Uterus (tissue), 3 donors: ENCODE measurements at regions not wholly inside any gene's neighbourhood (a gene's known extent, or its start where the extent isn't known, plus 50 kb on each side); places are given as distances from the start of the nearest gene placed in this dataset.

ENCODE experiments used
- DNase-seq, 2 donors: peaks; one replicate each; pipeline ENCODE4 v3.0.0-alpha.2; 2019 to 2020
- H3K27ac ChIP-seq, 2 donors: fragments of 200-600 bp; sonication (generic); 1 replicate in 1 of 2; 2 replicates in 1 of 2; pipeline ENCODE4 v1.5.1; 2016 to 2018
- H3K27me3 ChIP-seq, 2 donors: fragments of 200-600 bp; sonication (generic); one replicate each; pipeline ENCODE4 v1.5.1; 2018 to 2019; ENCODE audit warnings: control low read depth in 1 of 2
- H3K36me3 ChIP-seq, 2 donors: fragments of 200-600 bp; sonication (generic); one replicate each; pipeline ENCODE4 v1.5.1; 2019; ENCODE audit warnings: control low read depth in 1 of 2
- H3K4me1 ChIP-seq, 2 donors: fragments of 200-600 bp; sonication (generic); one replicate each; pipeline ENCODE4 v1.5.1; 2018 to 2019; ENCODE audit warnings: control low read depth in 1 of 2
- H3K4me3 ChIP-seq, 2 donors: fragments of 200-600 bp; sonication (generic); 1 replicate in 1 of 2; 2 replicates in 1 of 2; pipeline ENCODE4 v1.5.1; 2018 to 2019; ENCODE audit warnings: mild to moderate bottlenecking in 1 of 2
- H3K9me3 ChIP-seq, 2 donors: fragments of 200-600 bp; sonication (generic); one replicate each; pipeline ENCODE4 v1.5.1; 2019; ENCODE audit warnings: control low read depth in 1 of 2
- CTCF ChIP-seq, 4 experiments: fragments of 200-600 bp in 2 of 4; fragments of 450-650 bp in 2 of 4; sonication (generic) in 2 of 4; IDR thresholded peaks; one replicate each; pipeline ENCODE4 v1.5.1; 2016 to 2019; ENCODE audit warnings: antibody characterized with exemption in 4 of 4, mild to moderate bottlenecking in 2 of 4, moderate library complexity in 1 of 4
- POLR2A ChIP-seq, 2 donors: fragments of 450-650 bp; IDR thresholded peaks; one replicate each; pipeline ENCODE4 v1.6.1; 2016; ENCODE audit warnings: antibody characterized with exemption in 2 of 2, mild to moderate bottlenecking in 1 of 2, moderate library complexity in 1 of 2
- intact Hi-C: fragments of 100-400 bp; cut with DNase I; formaldehyde crosslinking; loops from one replicate; pipeline ENCODE4 v1.15.1; 2023; ENCODE audit warnings: low total_unique reads
- donor health status: DM: yes; HTN: yes; CAD: no.

GRCh38 chr14:31963587-31963986 is 113.5 kb upstream of the ARHGAP5 start:
- intact Hi-C loops: no loop called here
- no peak overlapping the region for H3K27ac ChIP-seq
- H3K9me3 ChIP-seq: no peaks in the 10 kb centered on the region
- no peaks in the 10 kb centered on the region for H3K27me3 ChIP-seq
- peaks cover 0 to 7% of the 10 kb centered on the region in 2 donors for H3K4me1 ChIP-seq
- TF ChIP-seq CTCF (IDR thresholded peaks at IDR 0.05): no peak
- no peak for TF ChIP-seq POLR2A (IDR thresholded peaks at IDR 0.05)
- no peak overlapping the region for H3K4me3 ChIP-seq
- no peak for DNase-seq
- H3K36me3 ChIP-seq: no peaks in the 10 kb centered on the region

GRCh38 chr14:31964490-31964889 is 112.6 kb upstream of the ARHGAP5 start:
- no peak for DNase-seq
- no peaks in the 10 kb centered on the region for H3K36me3 ChIP-seq
- H3K4me3 ChIP-seq: no peak overlapping the region
- H3K27me3 ChIP-seq: no peaks in the 10 kb centered on the region
- no peak overlapping the region for H3K27ac ChIP-seq
- H3K9me3 ChIP-seq: no peaks in the 10 kb centered on the region
- H3K4me1 ChIP-seq: peaks cover 0 to 8% of the 10 kb centered on the region in 2 donors
- intact Hi-C loops: no loop called here
- TF ChIP-seq POLR2A (IDR thresholded peaks at IDR 0.05) (no peak), CTCF (IDR thresholded peaks at IDR 0.05) (no peak)

GRCh38 chr14:31965071-31965734 is 111.9 kb upstream of the ARHGAP5 start:
- DNase-seq: peak in 1 of 2 donors; percentile 25
- peaks cover 0 to 8% of the 10 kb centered on the region in 2 donors for H3K4me1 ChIP-seq
- TF ChIP-seq POLR2A (IDR thresholded peaks at IDR 0.05) (no peak), CTCF (IDR thresholded peaks at IDR 0.05) (no peak)
- H3K27ac ChIP-seq: peak overlapping the region in 1 of 2 donors; percentile 27
- no peak overlapping the region for H3K4me3 ChIP-seq
- no peaks in the 10 kb centered on the region for H3K9me3 ChIP-seq
- intact Hi-C loops: no loop called here
- H3K36me3 ChIP-seq: no peaks in the 10 kb centered on the region
- H3K27me3 ChIP-seq: no peaks in the 10 kb centered on the region

GRCh38 chr14:31965735-31966598 is 111.1 kb upstream of the ARHGAP5 start:
- no peak overlapping the region for H3K4me3 ChIP-seq
- intact Hi-C loops: no loop called here
- no peaks in the 10 kb centered on the region for H3K9me3 ChIP-seq
- no peaks in the 10 kb centered on the region for H3K27me3 ChIP-seq
- H3K4me1 ChIP-seq: peaks cover 0 to 8% of the 10 kb centered on the region in 2 donors
- H3K27ac ChIP-seq: peak overlapping the region in 1 of 2 donors; percentile 27
- H3K36me3 ChIP-seq: no peaks in the 10 kb centered on the region
- no peak for DNase-seq
- TF ChIP-seq CTCF (IDR thresholded peaks at IDR 0.05) (no peak), POLR2A (IDR thresholded peaks at IDR 0.05) (no peak)
